WTC11 (cell line): ENCODE measurements at regions not wholly inside any gene's neighbourhood (a gene's known extent, or its start where the extent isn't known, plus 50 kb on each side); places are given as distances from the start of the nearest gene placed in this dataset.

Experiments
- ATAC-seq: fragments of 200-7000 bp; cut with Tn5 transposase; 2 replicates; pipeline ENCODE4 v1.10.0; 2021; ENCODE audit warnings: mild to moderate bottlenecking, moderate library complexity
- CTCF ChIA-PET: fragments of 300-600 bp; sonication (Branson Sonifier 250); formaldehyde crosslinking; loops from one replicate; lab custom pipeline; 2021; ENCODE audit warnings: antibody characterized with exemption; lab: Charles Lee
- POLR2A ChIA-PET: fragments of 350-600 bp; sonication (Branson Sonifier 250); formaldehyde crosslinking; loops from one replicate; lab custom pipeline; 2021; ENCODE audit warnings: antibody characterized with exemption; lab: Charles Lee
- DNase-seq: peaks from one replicate; pipeline ENCODE4 v3.0.0; 2021; ENCODE audit warnings: low spot score
- H3K27ac Mint-ChIP-seq: 2 replicates; pipeline ENCODE4 v1.8.0; 2021; ENCODE audit warnings: mixed read lengths
- H3K27me3 Mint-ChIP-seq: 2 replicates; pipeline ENCODE4 v1.8.0; 2021; ENCODE audit warnings: low read depth, mild to moderate bottlenecking, moderate library complexity, mixed read lengths
- H3K36me3 Mint-ChIP-seq: 2 replicates; pipeline ENCODE4 v1.8.0; 2021; ENCODE audit warnings: mixed read lengths
- H3K4me1 Mint-ChIP-seq: 2 replicates; pipeline ENCODE4 v1.8.0; 2022; ENCODE audit warnings: mixed read lengths
- H3K4me3 Mint-ChIP-seq: 2 replicates; pipeline ENCODE4 v1.8.0; 2021; ENCODE audit warnings: mild to moderate bottlenecking, moderate library complexity, mixed read lengths
- H3K9me3 Mint-ChIP-seq: 2 replicates; pipeline ENCODE4 v1.8.0; 2021; ENCODE audit warnings: mixed read lengths
- ATF1 ChIP-seq: sonication (generic); formaldehyde crosslinking; IDR thresholded peaks from 2 replicates; pipeline ENCODE4 v1.8.1; 2023; ENCODE audit warnings: mild to moderate bottlenecking, moderate library complexity, missing genetic modification reagents
- CBFB ChIP-seq: sonication (generic); formaldehyde crosslinking; IDR thresholded peaks from 2 replicates; pipeline ENCODE4 v1.8.1; 2022; ENCODE audit warnings: mild to moderate bottlenecking, low read depth, missing genetic modification reagents
- ELF4 ChIP-seq: sonication (generic); formaldehyde crosslinking; IDR thresholded peaks from 2 replicates; pipeline ENCODE4 v1.8.1; 2022; ENCODE audit warnings: low read depth, mild to moderate bottlenecking, moderate library complexity, missing genetic modification reagents
- EMX1 ChIP-seq: fragments of 250-450 bp; sonication (Bioruptor Pico); IDR thresholded peaks from 2 replicates; pipeline ENCODE4 v1.8.0; 2021; ENCODE audit warnings: mild to moderate bottlenecking
- ESRRA ChIP-seq: sonication (generic); formaldehyde crosslinking; IDR thresholded peaks from 2 replicates; pipeline ENCODE4 v1.8.1; 2022; ENCODE audit warnings: mild to moderate bottlenecking, missing genetic modification reagents, borderline replicate concordance
- JAZF1 ChIP-seq: fragments of 250-450 bp; sonication (Bioruptor Pico); IDR thresholded peaks from 2 replicates; pipeline ENCODE4 v1.9.0; 2021; ENCODE audit warnings: moderate library complexity, mild to moderate bottlenecking, inconsistent platforms
- MXD4 ChIP-seq: fragments of 250-450 bp; sonication (Bioruptor Pico); IDR thresholded peaks from 2 replicates; pipeline ENCODE4 v1.8.0; 2021; ENCODE audit warnings: mild to moderate bottlenecking, moderate library complexity, borderline replicate concordance
- NFE2L1 ChIP-seq: sonication (generic); formaldehyde crosslinking; IDR thresholded peaks from 2 replicates; pipeline ENCODE4 v1.8.1; 2023; ENCODE audit warnings: missing genetic modification reagents
- NFYB ChIP-seq: sonication (generic); formaldehyde crosslinking; conservative IDR thresholded peaks from 2 replicates; pipeline ENCODE4 v1.8.0; 2022; ENCODE audit warnings: low read depth, missing genetic modification reagents
- NR1H2 ChIP-seq: sonication (generic); formaldehyde crosslinking; IDR thresholded peaks from 2 replicates; pipeline ENCODE4 v1.9.0; 2021; ENCODE audit warnings: mild to moderate bottlenecking, moderate library complexity, missing genetic modification reagents
- NR3C1 ChIP-seq: sonication (generic); formaldehyde crosslinking; conservative IDR thresholded peaks from 2 replicates; pipeline ENCODE4 v1.8.1; 2023; ENCODE audit warnings: low read depth, mild to moderate bottlenecking, missing genetic modification reagents
- RELA ChIP-seq: sonication (generic); formaldehyde crosslinking; IDR thresholded peaks from 2 replicates; pipeline ENCODE4 v1.8.1; 2022; ENCODE audit warnings: missing genetic modification reagents, mild to moderate bottlenecking, borderline replicate concordance
- RORB ChIP-seq: fragments of 250-450 bp; sonication (Bioruptor Pico); IDR thresholded peaks from 2 replicates; pipeline ENCODE4 v1.9.0; 2021; ENCODE audit warnings: mild to moderate bottlenecking
- TEAD4 ChIP-seq: sonication (generic); formaldehyde crosslinking; IDR thresholded peaks from 2 replicates; pipeline ENCODE4 v1.8.0; 2022; ENCODE audit warnings: mild to moderate bottlenecking, missing genetic modification reagents
- ZBTB21 ChIP-seq: sonication (generic); formaldehyde crosslinking; IDR thresholded peaks from 2 replicates; pipeline ENCODE4 v1.8.1; 2023; ENCODE audit warnings: mild to moderate bottlenecking, missing genetic modification reagents, borderline replicate concordance
- ZNF138 ChIP-seq: sonication (generic); formaldehyde crosslinking; conservative IDR thresholded peaks from 2 replicates; pipeline ENCODE4 v1.8.1; 2022; ENCODE audit warnings: mild to moderate bottlenecking, moderate library complexity, missing genetic modification reagents
- TF ChIP-seq, protein P1 (sequence below): sonication (generic); formaldehyde crosslinking; conservative IDR thresholded peaks from 2 replicates; pipeline ENCODE4 v1.8.1; 2023; ENCODE audit warnings: mild to moderate bottlenecking, low read depth, missing genetic modification reagents, moderate library complexity
- TF ChIP-seq, protein P2 (sequence below): sonication (generic); formaldehyde crosslinking; IDR thresholded peaks from 2 replicates; pipeline ENCODE4 v1.8.0; 2022; ENCODE audit warnings: missing genetic modification reagents
- TF ChIP-seq, protein P3 (sequence below): fragments of 200-600 bp; IDR thresholded peaks from 2 replicates; pipeline ENCODE4 v1.8.0; 2022; ENCODE audit warnings: antibody characterized with exemption
- TF ChIP-seq, protein P4 (sequence below): fragments of 250-450 bp; sonication (Bioruptor Pico); IDR thresholded peaks from 2 replicates; pipeline ENCODE4 v1.9.0; 2021; ENCODE audit warnings: mild to moderate bottlenecking, borderline replicate concordance

DNA sequence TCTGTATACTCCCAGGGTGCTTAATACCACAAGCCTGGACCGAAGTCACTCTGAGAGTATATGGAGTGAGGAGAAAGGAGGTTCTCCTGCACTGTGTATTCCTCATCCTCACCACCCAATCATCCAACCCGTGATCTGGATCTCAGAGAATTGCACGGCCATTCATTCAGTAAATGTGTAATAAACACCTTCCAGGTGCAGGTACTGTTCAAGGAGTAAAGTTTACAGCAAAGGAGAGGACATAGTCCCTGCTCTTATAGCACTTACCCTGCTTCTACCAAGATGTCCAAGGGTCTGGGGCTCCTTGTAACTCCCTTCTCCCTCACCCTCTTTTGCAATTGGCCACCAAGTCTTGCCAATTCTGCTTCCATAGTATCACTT, 139.2 kb upstream of the JUN start (continued):
- TF ChIP-seq, protein P1, sequence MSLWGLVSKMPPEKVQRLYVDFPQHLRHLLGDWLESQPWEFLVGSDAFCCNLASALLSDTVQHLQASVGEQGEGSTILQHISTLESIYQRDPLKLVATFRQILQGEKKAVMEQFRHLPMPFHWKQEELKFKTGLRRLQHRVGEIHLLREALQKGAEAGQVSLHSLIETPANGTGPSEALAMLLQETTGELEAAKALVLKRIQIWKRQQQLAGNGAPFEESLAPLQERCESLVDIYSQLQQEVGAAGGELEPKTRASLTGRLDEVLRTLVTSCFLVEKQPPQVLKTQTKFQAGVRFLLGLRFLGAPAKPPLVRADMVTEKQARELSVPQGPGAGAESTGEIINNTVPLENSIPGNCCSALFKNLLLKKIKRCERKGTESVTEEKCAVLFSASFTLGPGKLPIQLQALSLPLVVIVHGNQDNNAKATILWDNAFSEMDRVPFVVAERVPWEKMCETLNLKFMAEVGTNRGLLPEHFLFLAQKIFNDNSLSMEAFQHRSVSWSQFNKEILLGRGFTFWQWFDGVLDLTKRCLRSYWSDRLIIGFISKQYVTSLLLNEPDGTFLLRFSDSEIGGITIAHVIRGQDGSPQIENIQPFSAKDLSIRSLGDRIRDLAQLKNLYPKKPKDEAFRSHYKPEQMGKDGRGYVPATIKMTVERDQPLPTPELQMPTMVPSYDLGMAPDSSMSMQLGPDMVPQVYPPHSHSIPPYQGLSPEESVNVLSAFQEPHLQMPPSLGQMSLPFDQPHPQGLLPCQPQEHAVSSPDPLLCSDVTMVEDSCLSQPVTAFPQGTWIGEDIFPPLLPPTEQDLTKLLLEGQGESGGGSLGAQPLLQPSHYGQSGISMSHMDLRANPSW (CRISPR knock-in tag): no peak
- TF ChIP-seq ATF1 (CRISPR knock-in tag) (no peak), ESRRA (CRISPR knock-in tag) (no peak)
- TF ChIP-seq, protein P2, sequence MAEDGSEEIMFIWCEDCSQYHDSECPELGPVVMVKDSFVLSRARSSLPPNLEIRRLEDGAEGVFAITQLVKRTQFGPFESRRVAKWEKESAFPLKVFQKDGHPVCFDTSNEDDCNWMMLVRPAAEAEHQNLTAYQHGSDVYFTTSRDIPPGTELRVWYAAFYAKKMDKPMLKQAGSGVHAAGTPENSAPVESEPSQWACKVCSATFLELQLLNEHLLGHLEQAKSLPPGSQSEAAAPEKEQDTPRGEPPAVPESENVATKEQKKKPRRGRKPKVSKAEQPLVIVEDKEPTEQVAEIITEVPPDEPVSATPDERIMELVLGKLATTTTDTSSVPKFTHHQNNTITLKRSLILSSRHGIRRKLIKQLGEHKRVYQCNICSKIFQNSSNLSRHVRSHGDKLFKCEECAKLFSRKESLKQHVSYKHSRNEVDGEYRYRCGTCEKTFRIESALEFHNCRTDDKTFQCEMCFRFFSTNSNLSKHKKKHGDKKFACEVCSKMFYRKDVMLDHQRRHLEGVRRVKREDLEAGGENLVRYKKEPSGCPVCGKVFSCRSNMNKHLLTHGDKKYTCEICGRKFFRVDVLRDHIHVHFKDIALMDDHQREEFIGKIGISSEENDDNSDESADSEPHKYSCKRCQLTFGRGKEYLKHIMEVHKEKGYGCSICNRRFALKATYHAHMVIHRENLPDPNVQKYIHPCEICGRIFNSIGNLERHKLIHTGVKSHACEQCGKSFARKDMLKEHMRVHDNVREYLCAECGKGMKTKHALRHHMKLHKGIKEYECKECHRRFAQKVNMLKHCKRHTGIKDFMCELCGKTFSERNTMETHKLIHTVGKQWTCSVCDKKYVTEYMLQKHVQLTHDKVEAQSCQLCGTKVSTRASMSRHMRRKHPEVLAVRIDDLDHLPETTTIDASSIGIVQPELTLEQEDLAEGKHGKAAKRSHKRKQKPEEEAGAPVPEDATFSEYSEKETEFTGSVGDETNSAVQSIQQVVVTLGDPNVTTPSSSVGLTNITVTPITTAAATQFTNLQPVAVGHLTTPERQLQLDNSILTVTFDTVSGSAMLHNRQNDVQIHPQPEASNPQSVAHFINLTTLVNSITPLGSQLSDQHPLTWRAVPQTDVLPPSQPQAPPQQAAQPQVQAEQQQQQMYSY (CRISPR knock-in tag): no peak

DNA sequence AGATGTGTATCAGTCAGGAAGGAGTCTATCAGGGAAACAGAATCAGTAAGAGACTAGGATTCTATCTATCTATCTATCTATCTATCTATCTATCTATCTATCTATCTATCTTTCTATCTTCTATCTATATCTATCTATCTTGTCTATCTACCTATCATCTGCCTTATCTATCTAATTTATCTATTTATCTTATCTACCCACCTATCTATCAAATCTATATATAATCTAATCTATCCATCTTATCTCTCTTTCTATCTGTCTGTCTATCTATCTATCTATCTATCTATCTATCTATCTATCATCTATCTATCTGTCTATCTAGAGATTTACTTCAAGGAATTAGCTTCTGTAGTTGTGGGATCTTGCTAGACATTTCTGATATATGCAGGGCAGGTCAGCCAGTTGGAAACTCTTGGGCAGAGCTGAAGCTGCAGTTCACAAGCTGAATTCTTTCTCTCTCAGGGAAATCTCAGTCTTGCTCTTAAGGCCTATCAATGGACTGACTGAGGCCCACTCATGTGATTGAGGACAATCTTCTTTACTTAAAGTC, 140.2 kb upstream of the JUN start:
- no peak overlapping the region for H3K4me3 Mint-ChIP-seq
- CTCF ChIA-PET: no interaction called here
- no peak overlapping the region for H3K27ac Mint-ChIP-seq

DNA sequence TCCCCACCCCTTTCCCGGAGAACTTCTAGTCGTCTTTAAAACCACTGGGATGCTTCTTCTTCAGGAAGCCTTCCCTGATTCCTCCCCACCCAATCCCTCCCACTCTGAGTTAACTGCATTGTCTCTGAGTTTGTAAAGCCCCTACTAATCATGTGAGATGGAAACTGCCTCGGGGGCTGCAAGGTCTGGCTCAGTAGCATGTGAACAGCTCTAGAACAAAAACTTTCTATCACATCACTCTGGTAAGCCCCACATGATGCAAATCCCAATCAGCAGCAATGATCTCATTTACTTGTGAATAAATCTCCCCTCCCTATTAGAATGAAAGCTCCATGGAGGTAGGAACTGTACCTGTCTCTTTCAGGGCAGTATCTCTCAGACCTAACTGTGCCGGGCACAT, 141.0 kb upstream of the JUN start:
- peaks cover 6% of the 10 kb centered on the region for H3K9me3 Mint-ChIP-seq
- H3K27ac Mint-ChIP-seq: no peak overlapping the region
- peaks cover 2% of the 10 kb centered on the region; the same call in 1 of the 2 replicates for H3K27me3 Mint-ChIP-seq
- no peaks in the 10 kb centered on the region for H3K36me3 Mint-ChIP-seq
- no peaks in the 10 kb centered on the region for H3K4me1 Mint-ChIP-seq
- H3K4me3 Mint-ChIP-seq: no peak overlapping the region
- ATAC-seq (no peak), DNase-seq (no peak)
- ChIA-PET CTCF (no interaction called here), POLR2A (no interaction called here)
- TF ChIP-seq, protein P3, sequence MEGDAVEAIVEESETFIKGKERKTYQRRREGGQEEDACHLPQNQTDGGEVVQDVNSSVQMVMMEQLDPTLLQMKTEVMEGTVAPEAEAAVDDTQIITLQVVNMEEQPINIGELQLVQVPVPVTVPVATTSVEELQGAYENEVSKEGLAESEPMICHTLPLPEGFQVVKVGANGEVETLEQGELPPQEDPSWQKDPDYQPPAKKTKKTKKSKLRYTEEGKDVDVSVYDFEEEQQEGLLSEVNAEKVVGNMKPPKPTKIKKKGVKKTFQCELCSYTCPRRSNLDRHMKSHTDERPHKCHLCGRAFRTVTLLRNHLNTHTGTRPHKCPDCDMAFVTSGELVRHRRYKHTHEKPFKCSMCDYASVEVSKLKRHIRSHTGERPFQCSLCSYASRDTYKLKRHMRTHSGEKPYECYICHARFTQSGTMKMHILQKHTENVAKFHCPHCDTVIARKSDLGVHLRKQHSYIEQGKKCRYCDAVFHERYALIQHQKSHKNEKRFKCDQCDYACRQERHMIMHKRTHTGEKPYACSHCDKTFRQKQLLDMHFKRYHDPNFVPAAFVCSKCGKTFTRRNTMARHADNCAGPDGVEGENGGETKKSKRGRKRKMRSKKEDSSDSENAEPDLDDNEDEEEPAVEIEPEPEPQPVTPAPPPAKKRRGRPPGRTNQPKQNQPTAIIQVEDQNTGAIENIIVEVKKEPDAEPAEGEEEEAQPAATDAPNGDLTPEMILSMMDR: no peak
- no peak for TF ChIP-seq ZNF138 (CRISPR knock-in tag)
- no peak for TF ChIP-seq ATF1 (CRISPR knock-in tag)
- no peak for TF ChIP-seq CBFB (CRISPR knock-in tag)
- no peak for TF ChIP-seq RELA (CRISPR knock-in tag)
- TF ChIP-seq NFE2L1 (CRISPR knock-in tag): no peak
- no peak for TF ChIP-seq NFYB (CRISPR knock-in tag)
- TF ChIP-seq RORB: no peak
- no peak for TF ChIP-seq JAZF1 (CRISPR knock-in tag)
- no peak for TF ChIP-seq ELF4
- TF ChIP-seq NR1H2 (CRISPR knock-in tag): no peak

More for the DNA sequence above, 140.2 kb upstream of the JUN start:
- H3K27me3 Mint-ChIP-seq: peaks cover 2% of the 10 kb centered on the region; the same call in 1 of the 2 replicates
- peaks cover 6% of the 10 kb centered on the region for H3K9me3 Mint-ChIP-seq
- TF ChIP-seq MXD4 (no peak), NFE2L1 (CRISPR knock-in tag) (no peak), RORB (no peak), NR3C1 (CRISPR knock-in tag) (no peak), EMX1 (CRISPR knock-in tag) (no peak), TEAD4 (CRISPR knock-in tag) (no peak), ZBTB21 (CRISPR knock-in tag) (no peak)
- TF ChIP-seq, protein P4, sequence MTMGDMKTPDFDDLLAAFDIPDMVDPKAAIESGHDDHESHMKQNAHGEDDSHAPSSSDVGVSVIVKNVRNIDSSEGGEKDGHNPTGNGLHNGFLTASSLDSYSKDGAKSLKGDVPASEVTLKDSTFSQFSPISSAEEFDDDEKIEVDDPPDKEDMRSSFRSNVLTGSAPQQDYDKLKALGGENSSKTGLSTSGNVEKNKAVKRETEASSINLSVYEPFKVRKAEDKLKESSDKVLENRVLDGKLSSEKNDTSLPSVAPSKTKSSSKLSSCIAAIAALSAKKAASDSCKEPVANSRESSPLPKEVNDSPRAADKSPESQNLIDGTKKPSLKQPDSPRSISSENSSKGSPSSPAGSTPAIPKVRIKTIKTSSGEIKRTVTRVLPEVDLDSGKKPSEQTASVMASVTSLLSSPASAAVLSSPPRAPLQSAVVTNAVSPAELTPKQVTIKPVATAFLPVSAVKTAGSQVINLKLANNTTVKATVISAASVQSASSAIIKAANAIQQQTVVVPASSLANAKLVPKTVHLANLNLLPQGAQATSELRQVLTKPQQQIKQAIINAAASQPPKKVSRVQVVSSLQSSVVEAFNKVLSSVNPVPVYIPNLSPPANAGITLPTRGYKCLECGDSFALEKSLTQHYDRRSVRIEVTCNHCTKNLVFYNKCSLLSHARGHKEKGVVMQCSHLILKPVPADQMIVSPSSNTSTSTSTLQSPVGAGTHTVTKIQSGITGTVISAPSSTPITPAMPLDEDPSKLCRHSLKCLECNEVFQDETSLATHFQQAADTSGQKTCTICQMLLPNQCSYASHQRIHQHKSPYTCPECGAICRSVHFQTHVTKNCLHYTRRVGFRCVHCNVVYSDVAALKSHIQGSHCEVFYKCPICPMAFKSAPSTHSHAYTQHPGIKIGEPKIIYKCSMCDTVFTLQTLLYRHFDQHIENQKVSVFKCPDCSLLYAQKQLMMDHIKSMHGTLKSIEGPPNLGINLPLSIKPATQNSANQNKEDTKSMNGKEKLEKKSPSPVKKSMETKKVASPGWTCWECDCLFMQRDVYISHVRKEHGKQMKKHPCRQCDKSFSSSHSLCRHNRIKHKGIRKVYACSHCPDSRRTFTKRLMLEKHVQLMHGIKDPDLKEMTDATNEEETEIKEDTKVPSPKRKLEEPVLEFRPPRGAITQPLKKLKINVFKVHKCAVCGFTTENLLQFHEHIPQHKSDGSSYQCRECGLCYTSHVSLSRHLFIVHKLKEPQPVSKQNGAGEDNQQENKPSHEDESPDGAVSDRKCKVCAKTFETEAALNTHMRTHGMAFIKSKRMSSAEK: no peak
- DNase-seq (no peak), ATAC-seq (no peak)
- H3K4me1 Mint-ChIP-seq: no peaks in the 10 kb centered on the region
- POLR2A ChIA-PET: no interaction called here
- H3K36me3 Mint-ChIP-seq: no peaks in the 10 kb centered on the region
